HTR-8/SVneo (cell line): ENCODE measurements at regions not wholly inside any gene's neighbourhood (a gene's known extent, or its start where the extent isn't known, plus 50 kb on each side); places are given as distances from the start of the nearest gene placed in this dataset.

Experiments
- DNase-seq: peaks from one replicate; pipeline ENCODE4 v3.0.0; 2011; ENCODE audit warnings: low spot score, mixed read lengths; ENCODE audit not compliant: insufficient read length
- FAIRE-seq: peaks from 2 replicates; lab custom pipeline; 2011; peaks lifted over from hg19 to GRCh38; lab: Jason Lieb, UNC

GRCh38 chr16:51938861-51939260, 608.1 kb downstream of the TOX3 start:
- FAIRE-seq, result no peak

GRCh38 chr16:51937771-51938170, 609.2 kb downstream of the TOX3 start:
- DNase-seq (no peak), FAIRE-seq (no peak)

More at GRCh38 chr16:51938861-51939260, 608.1 kb downstream of the TOX3 start:
- DNase-seq, result no peak

- FAIRE-seq (no peak), DNase-seq (no peak)
Observed at GRCh38 chr16:51936846-51937245, 610.1 kb downstream of the TOX3 start.

- DNase-seq (no peak), FAIRE-seq (no peak)
Observed at GRCh38 chr16:51932317-51932716, 614.6 kb downstream of the TOX3 start.

- DNase-seq, result no peak
- FAIRE-seq, result no peak
Observed at GRCh38 chr16:51931653-51932052, 615.3 kb downstream of the TOX3 start.

GRCh38 chr16:51924744-51925143, 622.2 kb downstream of the TOX3 start:
- no peak for DNase-seq
- no peak for FAIRE-seq

- FAIRE-seq (no peak), DNase-seq (no peak)
Observed at GRCh38 chr16:51922476-51922875, 624.5 kb downstream of the TOX3 start.

- no peak for DNase-seq
- no peak for FAIRE-seq
Observed at GRCh38 chr16:51919736-51920135, 627.2 kb downstream of the TOX3 start.

GRCh38 chr16:51916814-51917213, 630.1 kb downstream of the TOX3 start:
- FAIRE-seq (no peak), DNase-seq (no peak)

- no peak for DNase-seq
- no peak for FAIRE-seq
Observed at GRCh38 chr16:51916231-51916630, 630.7 kb downstream of the TOX3 start.

- FAIRE-seq (no peak), DNase-seq (no peak)
Observed at GRCh38 chr16:51907680-51908079, 639.3 kb downstream of the TOX3 start.

- no peak for DNase-seq
- FAIRE-seq, result no peak
Observed at GRCh38 chr16:51900221-51900780, 646.6 kb downstream of the TOX3 start.

GRCh38 chr16:51898872-51899271, 648.1 kb downstream of the TOX3 start:
- DNase-seq, result no peak
- FAIRE-seq, result no peak

- DNase-seq (no peak), FAIRE-seq (no peak)
Observed at GRCh38 chr16:51896013-51896412, 650.9 kb downstream of the TOX3 start.

- DNase-seq, result no peak
- FAIRE-seq, result no peak
Observed at GRCh38 chr16:51892293-51893007, 654.5 kb downstream of the TOX3 start.

- FAIRE-seq, result no peak
- DNase-seq, result no peak
Observed at GRCh38 chr16:51888534-51888933, 658.4 kb downstream of the TOX3 start.

- no peak for FAIRE-seq
- no peak for DNase-seq
Observed at GRCh38 chr16:51888016-51888415, 658.9 kb downstream of the TOX3 start.

- FAIRE-seq (no peak), DNase-seq (no peak)
Observed at GRCh38 chr16:51886456-51886855, 660.5 kb downstream of the TOX3 start.

GRCh38 chr16:51884773-51885172, 662.2 kb downstream of the TOX3 start:
- DNase-seq (no peak), FAIRE-seq (no peak)

GRCh38 chr16:51881731-51882130, 665.2 kb downstream of the TOX3 start:
- DNase-seq, result no peak

GRCh38 chr16:51880776-51881175, 666.2 kb downstream of the TOX3 start:
- FAIRE-seq (no peak), DNase-seq (peak; percentile 18)

More at GRCh38 chr16:51881731-51882130, 665.2 kb downstream of the TOX3 start:
- FAIRE-seq, result no peak

GRCh38 chr16:51877686-51878085, 669.3 kb downstream of the TOX3 start:
- FAIRE-seq (no peak), DNase-seq (no peak)
